Esophagus (tissue), 2 donors: ENCODE measurements at regions not wholly inside any gene's neighbourhood (a gene's known extent, or its start where the extent isn't known, plus 50 kb on each side); places are given as distances from the start of the nearest gene placed in this dataset.

Source experiments
- H3K27ac ChIP-seq, 2 donors: one replicate each; pipeline ENCODE4 v1.5.1; 2013; ENCODE audit warnings: low read depth in 2 of 2, mild to moderate bottlenecking in 2 of 2, inconsistent platforms in 1 of 2, low read length in 1 of 2, moderate library complexity in 1 of 2
- H3K27me3 ChIP-seq, 2 donors: one replicate each; pipeline ENCODE4 v1.6.1; 2013; ENCODE audit warnings: low read length in 2 of 2, control low read depth in 1 of 2, mild to moderate bottlenecking in 1 of 2; ENCODE audit not compliant: insufficient read depth in 2 of 2, control insufficient read depth in 1 of 2
- H3K36me3 ChIP-seq, 2 donors: one replicate each; pipeline ENCODE4 v1.6.1; 2013; ENCODE audit warnings: low read length in 1 of 2; ENCODE audit not compliant: control insufficient read depth in 2 of 2, insufficient read depth in 2 of 2
- H3K4me1 ChIP-seq, 2 donors: one replicate each; pipeline ENCODE4 v1.6.1; 2013; ENCODE audit warnings: low read length in 1 of 2; ENCODE audit not compliant: control insufficient read depth in 2 of 2, insufficient read depth in 2 of 2
- H3K4me3 ChIP-seq, 2 donors: one replicate each; pipeline ENCODE4 v1.5.1; 2013; ENCODE audit warnings: low read length in 2 of 2, mild to moderate bottlenecking in 2 of 2, low read depth in 1 of 2, moderate library complexity in 1 of 2
- H3K9me3 ChIP-seq, 2 donors: one replicate each; pipeline ENCODE4 v1.6.1; 2013; ENCODE audit warnings: mild to moderate bottlenecking in 2 of 2, low read depth in 1 of 2, low read length in 1 of 2, moderate library complexity in 1 of 2; ENCODE audit not compliant: control insufficient read depth in 2 of 2, insufficient read depth in 1 of 2
- WGBS, 2 donors: extraction: QIAGEN DNeasy Blood & Tissue Kit; methylation state at CpG; one replicate each; pipeline ENCODE4 v1.1.7; 2013; 5-methylcytosine and 5-hydroxymethylcytosine counted together
- donor health status: healthy with polysubstance abuse.
- donor health status: Bipolar disorder and iron deficiency.

DNA sequence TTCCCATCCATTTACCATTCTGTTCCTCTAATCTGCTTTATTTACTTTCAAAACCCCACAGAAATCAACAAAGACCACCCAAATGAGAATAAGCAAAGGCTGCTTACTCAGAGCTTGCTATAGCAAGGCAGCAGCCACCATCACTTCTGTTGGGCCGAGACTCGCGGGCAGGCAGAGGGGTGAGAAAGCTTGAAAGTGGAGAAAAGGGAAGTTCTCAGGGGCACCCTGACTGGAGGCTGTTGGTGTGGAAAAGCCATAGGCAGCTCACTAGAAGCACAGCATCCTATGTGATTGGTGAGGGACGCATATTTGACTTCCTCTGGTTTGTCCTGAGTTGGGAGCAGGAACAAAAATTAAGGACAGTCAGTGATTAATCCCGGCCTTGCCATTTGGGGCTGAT is 269.7 kb upstream of the THSD7B start:
- Histone ChIP-seq H3K27me3 (no peaks in the 10 kb centered on the region), H3K27ac (no peak overlapping the region), H3K4me3 (no peak overlapping the region), H3K36me3 (no peaks in the 10 kb centered on the region), H3K9me3 (peaks cover 0 to 5% of the 10 kb centered on the region in 2 donors), H3K4me1 (no peaks in the 10 kb centered on the region)
- 79 to 83% methylated on average over 5 of the region's 5 CpGs for WGBS, 2 donors

DNA sequence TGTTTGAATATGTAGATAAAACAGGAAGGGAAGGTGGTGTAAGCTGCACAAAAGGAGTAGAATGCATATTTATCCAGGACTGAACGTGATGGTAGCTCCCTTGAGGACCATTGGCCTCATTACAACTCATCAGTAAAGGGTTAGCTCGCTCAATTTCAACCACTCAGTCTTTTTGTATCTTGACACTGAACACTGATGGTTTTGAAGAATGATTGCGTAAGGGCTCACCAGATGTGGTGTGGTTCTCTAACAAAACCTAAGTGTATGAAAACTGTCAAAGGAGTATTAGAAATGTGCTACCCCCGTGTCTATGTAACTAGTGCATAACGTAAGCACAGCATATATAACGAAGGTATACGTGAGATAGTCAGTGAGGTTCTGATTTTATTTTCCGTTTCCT is 272.4 kb upstream of the THSD7B start:
- Histone ChIP-seq H3K9me3 (peaks cover 0 to 5% of the 10 kb centered on the region in 2 donors), H3K27me3 (no peaks in the 10 kb centered on the region), H3K4me1 (no peaks in the 10 kb centered on the region), H3K4me3 (no peak overlapping the region), H3K36me3 (no peaks in the 10 kb centered on the region), H3K27ac (no peak overlapping the region)
- WGBS, 2 donors = 62 to 63% methylated on average over 8 of the region's 8 CpGs

DNA sequence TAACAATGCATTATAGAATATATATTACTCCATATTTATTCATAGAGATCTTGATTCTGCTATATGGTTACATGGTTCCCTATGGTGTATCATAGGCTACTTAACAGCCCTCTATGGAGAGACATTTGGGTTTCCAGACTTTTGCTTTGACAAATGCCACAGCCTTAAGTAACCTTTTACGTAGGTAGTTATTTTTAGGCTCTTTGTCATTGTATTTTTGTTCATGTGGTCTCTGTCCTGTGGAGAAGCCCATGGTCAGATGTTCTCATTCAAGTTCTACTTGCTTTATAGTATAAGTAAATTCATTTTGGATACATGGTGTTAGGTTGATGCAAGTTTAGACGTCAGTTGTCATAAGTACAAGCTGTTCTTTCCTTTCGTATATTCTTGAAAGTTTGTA is 275.2 kb upstream of the THSD7B start:
- 75 to 80% methylated on average over 3 of the region's 3 CpGs for WGBS, 2 donors
- H3K4me3 ChIP-seq = no peak overlapping the region
- H3K27ac ChIP-seq = no peak overlapping the region
- H3K4me1 ChIP-seq = no peaks in the 10 kb centered on the region
- H3K9me3 ChIP-seq = peaks cover 0 to 5% of the 10 kb centered on the region in 2 donors
- H3K27me3 ChIP-seq = no peaks in the 10 kb centered on the region
- no peaks in the 10 kb centered on the region for H3K36me3 ChIP-seq

DNA sequence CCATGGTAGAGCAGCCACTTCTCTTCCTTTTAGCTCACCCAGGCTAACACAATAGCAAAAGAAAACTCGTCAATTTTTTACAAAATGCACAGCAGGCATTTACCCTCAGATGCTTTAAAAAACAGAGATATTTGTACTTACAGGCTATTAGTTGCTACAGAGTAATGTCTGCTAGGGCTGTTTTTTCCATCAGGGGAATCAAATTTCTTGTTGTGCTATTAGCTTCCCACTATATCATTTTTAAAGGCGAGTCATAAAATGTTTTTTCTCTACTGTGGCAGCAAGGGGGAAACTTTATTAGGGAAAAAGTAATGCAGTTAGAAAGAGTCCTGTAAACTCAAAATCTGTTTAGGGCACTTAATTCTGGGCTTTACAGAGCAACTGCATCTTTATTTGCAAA is 277.9 kb upstream of the THSD7B start:
- Histone ChIP-seq H3K4me1 (no peaks in the 10 kb centered on the region), H3K4me3 (no peak overlapping the region), H3K36me3 (no peaks in the 10 kb centered on the region), H3K9me3 (no peaks in the 10 kb centered on the region), H3K27ac (no peak overlapping the region), H3K27me3 (no peaks in the 10 kb centered on the region)
- 65 to 70% methylated on average over 2 of the region's 2 CpGs for WGBS, 2 donors

DNA sequence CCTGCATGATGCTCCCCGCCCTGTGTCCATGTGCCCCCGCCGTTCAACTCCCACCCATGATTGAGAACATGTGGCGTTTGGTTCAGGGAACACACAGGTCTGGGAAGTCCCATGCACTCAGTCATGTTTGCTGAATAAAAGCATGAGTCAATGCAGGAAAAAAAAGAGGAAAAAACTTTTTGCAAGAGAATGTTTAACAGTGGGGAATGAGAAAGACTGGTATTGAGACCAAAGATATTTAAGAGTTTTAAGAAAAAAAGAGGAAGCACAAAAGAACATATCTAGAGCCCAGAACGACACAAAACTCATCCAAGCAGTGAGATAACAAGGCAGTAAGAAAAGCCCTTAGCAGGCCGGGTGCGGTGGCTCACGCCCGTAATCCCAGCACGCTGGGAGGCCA is 279.2 kb upstream of the THSD7B start:
- Histone ChIP-seq H3K4me3 (no peak overlapping the region), H3K27me3 (no peaks in the 10 kb centered on the region), H3K27ac (no peak overlapping the region), H3K36me3 (no peaks in the 10 kb centered on the region), H3K9me3 (no peaks in the 10 kb centered on the region), H3K4me1 (no peaks in the 10 kb centered on the region)
- WGBS, 2 donors = 87 to 89% methylated on average over 10 of the region's 10 CpGs

DNA sequence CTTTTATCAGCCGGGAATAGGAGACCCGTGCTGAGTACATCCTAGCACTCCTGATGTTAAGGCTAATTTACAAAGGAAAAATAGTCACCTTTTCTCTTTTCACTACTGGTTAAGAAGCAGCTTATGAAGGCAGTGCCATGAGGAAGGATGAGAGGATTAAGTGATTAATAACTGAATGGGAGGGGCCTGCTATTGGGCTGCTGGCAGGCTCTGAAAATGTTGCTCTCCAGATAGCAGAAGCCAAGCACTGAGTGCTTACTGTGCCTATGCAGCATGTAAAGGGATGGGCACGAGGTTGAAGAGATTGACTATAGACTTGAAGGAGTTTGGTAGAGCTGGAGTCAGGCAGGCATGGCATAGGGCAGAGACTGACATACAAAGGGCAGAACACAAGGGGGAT is 282.4 kb upstream of the THSD7B start:
- Histone ChIP-seq H3K27ac (no peak overlapping the region), H3K9me3 (peaks cover 0 to 10% of the 10 kb centered on the region in 2 donors)

DNA sequence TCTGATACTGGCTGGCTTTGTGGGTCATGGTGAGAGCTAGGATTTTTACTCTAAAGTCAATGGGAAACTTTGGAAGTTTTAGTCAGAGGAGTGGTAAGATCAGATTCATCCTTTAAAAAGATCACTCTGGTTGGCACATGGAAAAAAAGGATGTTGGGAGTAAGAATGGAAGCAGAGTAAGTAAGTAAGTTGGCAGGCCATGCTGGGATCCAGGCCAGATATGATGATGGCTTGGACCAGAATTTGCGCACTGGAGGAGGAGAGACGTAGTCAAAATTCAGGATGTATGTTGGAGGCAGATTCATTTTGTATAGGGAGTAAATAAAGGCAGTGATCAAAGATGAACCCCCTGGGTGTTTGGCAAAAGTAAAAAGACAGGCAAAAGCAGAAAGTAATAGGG is 283.3 kb upstream of the THSD7B start:
- H3K4me3 ChIP-seq = no peak overlapping the region
- WGBS, 2 donors = 67 to 93% methylated on average over 2 of the region's 2 CpGs
- H3K9me3 ChIP-seq = peaks cover 0 to 10% of the 10 kb centered on the region in 2 donors
- no peak overlapping the region for H3K27ac ChIP-seq
- no peaks in the 10 kb centered on the region for H3K27me3 ChIP-seq
- H3K4me1 ChIP-seq = no peaks in the 10 kb centered on the region
- no peaks in the 10 kb centered on the region for H3K36me3 ChIP-seq

More for the DNA sequence above, 282.4 kb upstream of the THSD7B start:
- Histone ChIP-seq H3K4me3 (no peak overlapping the region), H3K36me3 (no peaks in the 10 kb centered on the region), H3K4me1 (no peaks in the 10 kb centered on the region), H3K27me3 (no peaks in the 10 kb centered on the region)
- WGBS, 2 donors = 52% methylated on average over 3 of the region's 3 CpGs

DNA sequence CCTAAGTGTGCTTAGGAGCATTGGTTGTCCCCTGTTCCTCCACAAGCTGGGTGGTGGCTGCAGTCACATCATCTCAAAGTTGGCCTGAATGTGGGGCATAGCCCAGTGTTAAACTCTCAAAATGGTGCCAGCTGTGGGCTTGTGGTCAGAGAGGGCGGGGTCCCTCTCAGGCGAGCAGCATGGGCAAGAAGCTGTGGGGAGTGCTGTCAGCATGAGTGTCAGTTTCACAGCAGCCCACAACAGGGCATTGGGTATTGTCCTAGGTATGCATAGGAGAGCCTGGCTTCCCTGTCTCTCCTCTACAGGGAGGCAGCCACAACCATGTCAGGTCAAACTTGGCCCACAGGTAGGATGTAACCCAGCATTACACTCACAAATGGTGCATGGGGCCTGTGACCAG is 285.6 kb upstream of the THSD7B start:
- Histone ChIP-seq H3K4me1 (no peaks in the 10 kb centered on the region), H3K27ac (no peak overlapping the region), H3K27me3 (no peaks in the 10 kb centered on the region), H3K4me3 (no peak overlapping the region), H3K36me3 (no peaks in the 10 kb centered on the region), H3K9me3 (peaks cover 0 to 10% of the 10 kb centered on the region in 2 donors)
- WGBS, 2 donors = 83 to 84% methylated on average over 2 of the region's 2 CpGs

DNA sequence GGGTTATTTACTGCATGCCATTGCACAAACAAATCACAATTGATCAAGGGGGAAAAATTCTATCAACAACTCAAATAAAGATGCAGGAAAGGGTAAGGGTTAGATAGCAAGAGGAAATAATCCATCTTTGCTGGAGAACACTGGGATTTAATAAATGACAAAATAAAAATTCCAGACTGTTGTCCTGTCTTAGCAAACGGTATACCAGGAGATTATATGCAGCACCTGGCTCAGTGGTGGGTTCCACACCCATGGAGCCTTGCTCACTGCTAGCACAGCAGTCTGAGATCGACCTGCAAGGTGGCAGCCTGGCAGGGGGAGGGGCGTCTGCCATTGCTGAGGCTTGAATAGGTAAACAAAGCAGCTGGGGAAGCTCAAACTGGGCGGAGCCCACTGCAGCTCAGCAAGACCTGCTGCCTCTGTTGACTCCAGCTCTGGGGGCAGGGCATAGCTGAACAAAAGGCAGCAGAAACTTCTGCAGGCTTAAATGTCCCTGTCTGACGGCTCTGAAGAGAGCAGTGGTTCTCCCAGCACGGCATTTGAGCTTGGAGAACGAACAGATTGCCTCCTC is 296.5 kb upstream of the THSD7B start:
- Histone ChIP-seq H3K36me3 (no peaks in the 10 kb centered on the region), H3K4me1 (peaks cover 0 to 3% of the 10 kb centered on the region in 2 donors), H3K27me3 (no peaks in the 10 kb centered on the region), H3K4me3 (no peak overlapping the region), H3K27ac (no peak overlapping the region), H3K9me3 (no peaks in the 10 kb centered on the region)
- WGBS, 2 donors = 44 to 45% methylated on average over 7 of the region's 7 CpGs

DNA sequence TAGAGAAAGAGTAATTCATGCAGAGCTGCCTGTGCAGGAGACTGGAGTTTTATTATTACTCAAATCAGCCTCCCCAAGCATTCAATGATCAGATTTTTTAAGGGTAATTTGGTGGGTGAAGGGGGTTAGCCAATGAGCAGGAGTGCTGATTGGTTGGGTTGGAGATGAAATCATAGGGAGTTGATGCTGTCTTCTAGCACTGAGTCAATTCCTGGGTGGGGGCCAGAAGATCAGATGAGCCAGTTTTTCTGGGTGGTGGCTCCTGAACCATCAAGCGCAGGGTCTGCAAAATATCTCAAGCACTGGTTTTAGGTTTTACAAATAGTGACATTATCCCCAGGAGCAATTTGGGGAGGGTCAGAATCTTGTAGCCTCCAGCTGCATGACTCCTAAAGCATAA is 312.8 kb upstream of the THSD7B start:
- Histone ChIP-seq H3K27ac (no peak overlapping the region), H3K4me3 (no peak overlapping the region), H3K9me3 (no peaks in the 10 kb centered on the region), H3K4me1 (no peaks in the 10 kb centered on the region), H3K27me3 (no peaks in the 10 kb centered on the region), H3K36me3 (no peaks in the 10 kb centered on the region)
- 89 to 95% methylated on average over 1 of the region's 1 CpG for WGBS, 2 donors
